Activated T-helper 2 cell treated with anti-CD3 and anti-CD28 coated beads, Interferon-gamma antibody, Interleukin-2, Interleukin-4, amounts not matched to agents 10 μg/mL and 5 μg/mL and 100 μg/mL, durations not matched to agents 14 hours and 24 hours and 36 hours (primary cell): ENCODE measurements at regions not wholly inside any gene's neighbourhood (a gene's known extent, or its start where the extent isn't known, plus 50 kb on each side); places are given as distances from the start of the nearest gene placed in this dataset.

Experiments
- DNase-seq: peaks from one replicate; pipeline ENCODE4 v3.0.0; 2021; ENCODE audit warnings: low spot score
- H3K27ac Mint-ChIP-seq: one replicate; pipeline ENCODE4 v1.8.0; 2021; ENCODE audit warnings: mixed read lengths
- H3K27me3 Mint-ChIP-seq: one replicate; pipeline ENCODE4 v1.8.0; 2021; ENCODE audit warnings: low read depth, mixed read lengths
- H3K36me3 Mint-ChIP-seq: one replicate; pipeline ENCODE4 v1.8.0; 2021; ENCODE audit warnings: low read depth, mixed read lengths
- H3K4me1 Mint-ChIP-seq: one replicate; pipeline ENCODE4 v1.8.0; 2021; ENCODE audit warnings: low read depth, mixed read lengths
- H3K4me3 Mint-ChIP-seq: one replicate; pipeline ENCODE4 v1.8.0; 2021; ENCODE audit warnings: low read depth, mild to moderate bottlenecking, moderate library complexity, mixed read lengths
- H3K9me3 Mint-ChIP-seq: one replicate; pipeline ENCODE4 v1.8.0; 2021; ENCODE audit warnings: mixed read lengths
- intact Hi-C: fragments of 100-400 bp; cut with micrococcal nuclease; formaldehyde crosslinking; loops from one replicate; pipeline ENCODE4 v1.15.1; 2023

DNA sequence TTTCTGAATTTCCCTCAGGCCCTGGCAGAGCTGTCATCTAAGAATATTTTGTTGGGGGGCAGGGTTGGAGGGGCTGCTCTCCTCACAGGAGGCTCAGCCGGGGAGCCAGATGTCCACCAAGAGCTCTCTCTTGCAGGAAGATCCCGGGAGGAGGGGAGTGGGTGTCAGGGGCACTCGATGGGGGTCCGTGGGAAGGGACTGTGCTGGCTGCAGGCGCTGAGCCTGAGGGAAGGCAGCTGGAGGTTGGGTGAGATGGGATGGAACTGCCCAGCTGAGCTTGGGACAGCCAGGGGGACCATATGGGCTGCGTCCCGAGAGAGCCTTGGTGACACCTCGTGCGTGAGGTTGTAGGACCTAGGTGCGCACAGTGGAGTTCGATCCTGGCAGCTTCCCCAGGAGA is 111.2 kb upstream of the GSE1 start:
- Mint-ChIP-seq H3K4me3 (no peak overlapping the region), H3K9me3 (no peaks in the 10 kb centered on the region), H3K4me1 (no peaks in the 10 kb centered on the region), H3K27ac (no peak overlapping the region), H3K36me3 (no peaks in the 10 kb centered on the region), H3K27me3 (no peaks in the 10 kb centered on the region)
- intact Hi-C loops: no loop called here
- DNase-seq: no peak

DNA sequence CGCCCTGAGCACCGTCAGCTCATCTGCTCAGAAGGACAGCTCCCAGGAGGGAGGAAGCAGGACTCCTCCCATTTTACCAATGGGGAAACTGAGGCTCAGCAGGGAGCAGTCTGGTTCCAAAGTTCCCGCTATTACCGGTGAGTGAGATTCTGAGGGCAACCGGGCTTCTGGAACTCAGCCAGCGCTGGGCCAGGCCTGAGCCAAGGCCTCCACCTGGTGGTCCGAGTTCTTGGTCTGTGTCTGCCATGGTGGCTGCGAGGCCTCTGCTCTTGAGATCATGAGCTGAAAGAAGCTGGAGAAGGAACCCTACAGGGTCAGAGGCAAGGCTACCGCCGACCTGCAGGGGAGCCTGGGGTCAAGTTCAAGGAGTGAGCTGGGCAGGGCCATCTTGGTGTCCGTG is 110.8 kb upstream of the GSE1 start:
- Mint-ChIP-seq H3K27ac (no peak overlapping the region), H3K4me3 (no peak overlapping the region), H3K36me3 (no peaks in the 10 kb centered on the region), H3K9me3 (no peaks in the 10 kb centered on the region), H3K4me1 (no peaks in the 10 kb centered on the region), H3K27me3 (no peaks in the 10 kb centered on the region)
- intact Hi-C loops: no loop called here
- no peak for DNase-seq

DNA sequence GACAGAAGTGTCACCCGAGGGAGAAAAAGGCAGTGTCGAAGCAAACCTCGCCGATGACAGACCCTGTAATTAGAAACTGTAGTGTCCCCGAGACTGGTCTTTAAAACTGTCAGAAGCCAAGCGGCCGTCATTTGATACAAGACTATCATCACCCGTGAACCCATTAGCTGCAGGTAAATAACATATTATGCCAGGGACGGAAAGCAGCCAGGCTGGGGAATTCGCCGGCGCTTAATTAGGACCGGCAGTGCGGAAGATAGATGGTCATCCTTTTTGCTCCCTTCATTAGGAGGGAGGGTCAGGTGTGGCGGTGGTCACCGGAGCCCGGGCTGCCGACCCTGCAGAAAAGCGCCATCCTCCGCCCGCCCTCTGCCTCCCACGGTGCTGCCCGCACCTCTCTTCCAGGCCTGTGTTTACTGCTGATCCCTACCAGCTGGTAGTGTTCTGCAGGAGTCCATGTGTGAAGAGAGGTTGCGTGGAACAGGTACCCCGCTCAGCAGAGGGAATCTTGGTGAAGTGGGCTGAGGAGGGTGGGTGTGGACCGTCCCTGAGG is 109.4 kb upstream of the GSE1 start:
- Mint-ChIP-seq H3K9me3 (no peaks in the 10 kb centered on the region), H3K36me3 (no peaks in the 10 kb centered on the region), H3K4me3 (no peak overlapping the region), H3K27ac (no peak overlapping the region), H3K4me1 (no peaks in the 10 kb centered on the region), H3K27me3 (no peaks in the 10 kb centered on the region)
- no peak for DNase-seq
- intact Hi-C loops: no loop called here

DNA sequence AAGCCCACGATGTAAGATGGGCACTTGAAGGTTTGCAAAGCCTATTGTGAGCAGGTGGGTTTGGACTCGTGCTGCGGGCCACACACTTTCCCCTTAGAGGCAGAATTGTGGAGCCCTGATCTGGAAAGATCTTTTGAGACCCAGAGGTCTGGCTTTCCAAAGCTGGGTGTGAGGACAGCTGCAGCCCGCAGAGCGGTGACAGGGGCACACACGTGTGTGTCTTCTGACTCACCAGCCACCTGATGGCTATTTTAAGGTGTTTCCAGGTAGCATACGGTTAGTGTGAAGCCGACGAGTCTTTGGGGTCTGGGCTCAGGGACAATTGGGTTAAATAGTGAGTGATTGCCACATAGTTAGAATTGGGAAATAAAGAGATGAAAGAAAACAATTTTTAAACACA is 108.9 kb upstream of the GSE1 start:
- no peak overlapping the region for H3K27ac Mint-ChIP-seq
- H3K4me1 Mint-ChIP-seq: no peaks in the 10 kb centered on the region
- intact Hi-C loops: no loop called here

DNA sequence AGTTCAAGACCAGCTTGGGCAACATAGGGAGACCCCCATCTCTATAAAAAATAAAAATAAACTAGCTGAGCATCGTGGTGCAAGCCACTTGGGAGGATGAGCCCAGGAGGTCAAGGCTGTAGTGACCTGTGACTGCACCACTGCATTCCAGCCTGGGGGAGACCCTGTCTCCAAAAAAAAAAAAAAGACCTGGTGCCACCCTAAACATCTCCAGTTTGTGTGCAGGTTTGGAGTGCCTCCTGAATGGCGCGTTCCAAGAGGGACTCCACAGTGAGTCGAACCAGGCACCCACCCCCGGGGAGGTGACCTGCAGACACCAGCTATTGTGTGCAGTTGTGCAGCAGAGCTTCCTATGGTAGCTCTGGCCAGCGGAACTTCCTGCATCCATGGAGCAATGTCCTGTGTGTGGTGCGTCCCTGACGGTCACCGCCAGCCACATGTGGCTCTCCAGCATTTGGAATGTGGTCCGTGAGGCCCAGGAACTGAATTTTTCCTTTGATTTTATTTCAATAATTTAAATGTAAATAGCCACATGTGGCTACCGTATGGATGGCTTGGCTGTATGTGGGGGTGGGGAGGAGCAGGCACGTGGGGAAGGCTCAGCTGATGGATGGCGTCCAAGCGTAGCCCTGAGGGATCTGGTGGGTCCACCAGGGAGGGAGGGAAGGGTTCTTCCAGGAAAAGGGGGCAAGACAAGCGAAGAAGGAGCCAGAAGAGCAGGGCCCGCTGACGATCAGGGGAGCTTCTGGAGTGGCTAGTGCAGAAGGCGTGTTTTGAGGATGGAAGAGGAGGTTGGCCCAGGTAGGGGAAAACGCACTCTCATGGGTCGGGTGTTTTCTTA is 107.1 kb upstream of the GSE1 start:
- Mint-ChIP-seq H3K36me3 (no peaks in the 10 kb centered on the region), H3K4me3 (no peak overlapping the region)
- intact Hi-C loops: no loop called here

More for the DNA sequence above, 108.9 kb upstream of the GSE1 start:
- Mint-ChIP-seq H3K9me3 (no peaks in the 10 kb centered on the region), H3K27me3 (no peaks in the 10 kb centered on the region), H3K4me3 (no peak overlapping the region), H3K36me3 (no peaks in the 10 kb centered on the region)
- no peak for DNase-seq

DNA sequence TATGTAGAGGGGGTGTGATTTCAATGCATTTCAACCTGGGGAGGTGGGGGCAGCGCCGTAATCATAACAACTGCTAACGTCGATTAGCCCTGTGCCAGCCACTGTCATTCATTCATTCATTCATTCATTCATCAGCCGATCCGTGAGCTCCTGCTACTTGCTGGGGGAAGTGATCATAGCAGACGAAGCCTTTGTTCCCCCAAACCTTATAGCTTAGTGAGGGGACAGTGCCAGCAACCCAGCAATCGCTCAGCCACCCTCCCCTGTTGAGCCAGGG is 106.5 kb upstream of the GSE1 start:
- Mint-ChIP-seq H3K9me3 (no peaks in the 10 kb centered on the region), H3K36me3 (no peaks in the 10 kb centered on the region), H3K4me3 (no peak overlapping the region), H3K4me1 (no peaks in the 10 kb centered on the region), H3K27me3 (no peaks in the 10 kb centered on the region), H3K27ac (no peak overlapping the region)
- intact Hi-C loops: no loop called here
- DNase-seq: no peak

More for the DNA sequence above, 107.1 kb upstream of the GSE1 start:
- DNase-seq: no peak
- Mint-ChIP-seq H3K4me1 (no peaks in the 10 kb centered on the region), H3K27ac (no peak overlapping the region), H3K27me3 (no peaks in the 10 kb centered on the region), H3K9me3 (no peaks in the 10 kb centered on the region)

DNA sequence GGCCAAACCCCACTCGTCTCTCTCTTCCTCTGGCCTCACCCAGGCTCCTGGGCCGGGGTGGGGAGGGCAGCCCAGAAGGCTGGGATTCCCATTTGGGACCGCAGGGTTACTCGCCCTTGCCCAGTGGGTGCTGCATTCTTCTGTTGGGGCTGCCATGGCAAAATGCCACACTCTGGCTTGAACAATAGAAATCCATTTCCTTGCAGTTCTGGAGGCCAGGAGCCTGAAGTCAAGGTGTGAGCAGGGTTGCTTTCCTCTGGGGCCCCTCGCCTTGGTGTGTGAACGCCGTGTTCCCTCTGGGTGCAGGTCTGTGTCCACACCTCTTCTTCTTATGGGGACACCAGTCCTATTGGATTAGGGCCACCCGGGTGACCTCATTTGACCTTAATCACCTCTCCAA is 105.8 kb upstream of the GSE1 start:
- H3K9me3 Mint-ChIP-seq: no peaks in the 10 kb centered on the region
- H3K27me3 Mint-ChIP-seq: no peaks in the 10 kb centered on the region
- H3K4me3 Mint-ChIP-seq: no peak overlapping the region
- no peaks in the 10 kb centered on the region for H3K4me1 Mint-ChIP-seq
- H3K27ac Mint-ChIP-seq: no peak overlapping the region
- H3K36me3 Mint-ChIP-seq: no peaks in the 10 kb centered on the region
- DNase-seq: no peak
- intact Hi-C loops: no loop called here

DNA sequence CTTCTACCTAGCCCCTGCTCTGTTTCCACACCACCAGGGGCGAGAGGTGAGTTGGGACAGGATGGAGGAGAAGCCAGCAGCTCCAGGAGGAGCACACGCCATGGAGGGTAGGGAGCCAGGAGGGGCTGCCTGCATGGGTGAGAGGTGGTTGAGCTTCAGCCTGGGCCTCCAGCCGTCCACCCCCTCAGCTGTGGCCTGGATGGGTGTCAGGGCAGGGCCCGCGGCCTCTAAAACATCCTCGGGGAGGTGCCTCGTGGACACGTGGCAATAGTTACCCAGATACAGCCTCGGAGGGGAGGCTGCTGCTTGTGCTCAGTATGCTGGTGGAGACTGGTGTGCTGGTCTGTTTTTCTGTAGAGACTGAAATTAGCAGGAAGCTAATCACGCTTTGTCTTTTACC is 104.7 kb upstream of the GSE1 start:
- Mint-ChIP-seq H3K9me3 (no peaks in the 10 kb centered on the region), H3K4me1 (no peaks in the 10 kb centered on the region), H3K27ac (no peak overlapping the region), H3K36me3 (no peaks in the 10 kb centered on the region), H3K27me3 (no peaks in the 10 kb centered on the region), H3K4me3 (no peak overlapping the region)
- intact Hi-C loops: no loop called here
- no peak for DNase-seq

DNA sequence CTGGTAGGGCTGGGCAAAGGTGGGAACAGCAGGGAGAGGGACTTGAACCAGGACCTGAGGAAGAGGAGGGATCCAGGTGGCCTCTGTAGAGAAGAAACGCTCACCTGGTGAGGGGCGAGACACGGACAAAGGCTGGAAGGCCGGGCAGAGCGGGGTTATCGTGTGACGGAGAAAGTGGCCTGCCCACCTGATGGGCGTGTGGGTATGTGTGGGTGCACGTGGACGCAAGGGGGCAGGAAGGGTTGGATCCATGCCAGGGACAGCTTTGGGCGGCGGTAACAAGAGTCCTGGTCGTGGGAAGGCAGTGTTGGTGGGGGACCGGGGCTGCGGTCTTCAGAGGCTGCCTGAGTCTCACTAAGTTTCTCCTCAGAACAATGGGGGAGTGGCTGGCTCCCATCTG is 104.1 kb upstream of the GSE1 start:
- H3K4me3 Mint-ChIP-seq: no peak overlapping the region
- intact Hi-C loops: no loop called here
- H3K27ac Mint-ChIP-seq: no peak overlapping the region

DNA sequence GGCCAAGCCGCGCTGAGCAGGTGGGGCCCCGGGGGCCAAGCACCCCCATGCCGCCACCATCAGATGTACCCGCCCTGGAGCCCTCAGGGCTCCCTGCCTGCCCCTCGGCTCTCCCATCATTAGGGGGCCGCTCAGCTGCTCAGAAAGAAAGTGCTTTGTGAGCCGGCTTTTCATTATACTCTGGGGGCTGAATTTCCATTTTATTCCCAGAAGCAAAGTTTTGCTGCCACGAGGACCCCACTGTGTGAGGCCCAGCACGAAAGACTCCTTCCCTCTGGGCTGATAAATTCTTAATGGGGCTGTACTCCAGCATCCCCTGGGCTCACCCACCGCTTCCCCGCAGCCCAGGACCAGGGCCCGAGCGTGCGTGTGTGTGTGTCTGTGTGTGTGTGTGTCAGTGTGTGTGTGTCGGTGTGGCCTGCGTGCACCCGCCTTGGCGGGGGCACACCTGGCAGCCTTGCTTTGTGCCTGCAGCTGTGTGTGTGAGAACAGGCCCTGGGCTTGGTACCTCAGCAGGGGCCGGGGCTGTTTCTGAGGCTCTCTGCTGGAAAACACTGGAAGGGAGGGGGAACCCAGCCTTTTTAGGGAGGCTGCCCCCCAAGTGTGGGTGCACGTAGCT is 103.0 kb upstream of the GSE1 start:
- no peak for DNase-seq
- Mint-ChIP-seq H3K4me3 (no peak overlapping the region), H3K9me3 (no peaks in the 10 kb centered on the region), H3K27me3 (no peaks in the 10 kb centered on the region), H3K4me1 (no peaks in the 10 kb centered on the region), H3K36me3 (no peaks in the 10 kb centered on the region), H3K27ac (no peak overlapping the region)
- intact Hi-C loops: no loop called here

More for the DNA sequence above, 104.1 kb upstream of the GSE1 start:
- no peak for DNase-seq
- no peaks in the 10 kb centered on the region for H3K4me1 Mint-ChIP-seq
- H3K9me3 Mint-ChIP-seq: no peaks in the 10 kb centered on the region
- H3K36me3 Mint-ChIP-seq: no peaks in the 10 kb centered on the region
- H3K27me3 Mint-ChIP-seq: no peaks in the 10 kb centered on the region

DNA sequence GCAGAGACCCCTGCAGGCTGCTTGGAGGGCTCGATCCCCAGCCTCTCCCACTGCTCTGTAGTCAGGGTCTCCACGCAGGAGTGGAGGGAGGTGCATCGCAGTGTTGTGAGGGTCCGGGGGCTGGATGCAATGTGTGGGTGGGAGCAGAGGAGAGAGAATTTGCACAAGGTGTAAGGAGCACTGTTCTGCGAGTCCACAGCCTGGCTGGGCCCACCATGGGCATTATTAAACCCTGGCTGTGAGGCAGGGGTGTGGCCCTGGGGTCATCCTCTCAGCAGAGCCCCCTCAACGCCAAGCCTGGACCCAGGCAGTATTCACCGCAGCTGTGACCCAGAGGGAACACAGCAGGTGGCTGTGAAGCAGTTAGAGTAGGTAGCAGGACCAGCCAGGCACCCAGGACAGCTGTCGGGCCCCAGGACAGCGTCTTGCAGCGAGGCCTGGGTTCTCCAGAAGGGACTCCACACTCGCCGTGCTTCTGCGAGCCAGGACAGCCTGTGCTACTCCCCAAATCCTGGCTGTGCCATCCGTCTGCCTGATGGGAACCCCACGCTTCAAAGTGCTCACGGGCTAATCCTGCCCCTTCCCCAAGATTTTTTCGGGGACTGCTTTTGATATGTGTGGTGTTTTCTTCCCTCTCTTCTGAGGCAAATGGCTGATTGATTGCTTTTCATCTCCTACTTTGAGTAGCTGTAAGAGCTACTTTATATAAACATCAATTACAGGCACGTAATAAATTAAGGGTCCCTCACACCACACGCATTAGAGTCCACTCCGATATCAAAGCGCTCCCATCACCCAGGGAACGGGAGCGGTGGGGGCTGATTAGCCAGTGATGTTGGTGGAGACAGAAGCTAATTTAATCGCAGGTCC is 100.9 kb upstream of the GSE1 start:
- H3K4me1 Mint-ChIP-seq: no peaks in the 10 kb centered on the region
- no peaks in the 10 kb centered on the region for H3K9me3 Mint-ChIP-seq
- no peak overlapping the region for H3K27ac Mint-ChIP-seq
- H3K4me3 Mint-ChIP-seq: no peak overlapping the region
- H3K27me3 Mint-ChIP-seq: no peaks in the 10 kb centered on the region
- intact Hi-C loops: no loop called here
- DNase-seq: no peak
- no peaks in the 10 kb centered on the region for H3K36me3 Mint-ChIP-seq

DNA sequence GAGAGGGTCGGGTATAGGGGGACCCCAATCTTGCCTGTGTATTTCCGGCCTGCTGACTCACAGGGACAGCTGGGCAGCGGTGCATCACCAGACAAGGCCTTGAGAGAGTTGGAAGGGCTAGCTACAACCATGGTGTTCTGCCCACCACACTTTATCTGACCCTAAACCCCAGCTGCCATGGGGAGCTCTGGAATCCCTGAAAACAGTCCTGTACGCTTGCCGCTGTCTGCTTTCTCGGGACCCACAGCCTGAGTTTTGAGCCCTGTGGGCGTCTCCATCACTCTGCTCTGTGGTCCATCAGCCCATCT is 100.4 kb upstream of the GSE1 start:
- Mint-ChIP-seq H3K27ac (no peak overlapping the region), H3K36me3 (no peaks in the 10 kb centered on the region), H3K27me3 (no peaks in the 10 kb centered on the region), H3K4me3 (no peak overlapping the region), H3K4me1 (no peaks in the 10 kb centered on the region), H3K9me3 (no peaks in the 10 kb centered on the region)
- intact Hi-C loops: no loop called here
- no peak for DNase-seq

DNA sequence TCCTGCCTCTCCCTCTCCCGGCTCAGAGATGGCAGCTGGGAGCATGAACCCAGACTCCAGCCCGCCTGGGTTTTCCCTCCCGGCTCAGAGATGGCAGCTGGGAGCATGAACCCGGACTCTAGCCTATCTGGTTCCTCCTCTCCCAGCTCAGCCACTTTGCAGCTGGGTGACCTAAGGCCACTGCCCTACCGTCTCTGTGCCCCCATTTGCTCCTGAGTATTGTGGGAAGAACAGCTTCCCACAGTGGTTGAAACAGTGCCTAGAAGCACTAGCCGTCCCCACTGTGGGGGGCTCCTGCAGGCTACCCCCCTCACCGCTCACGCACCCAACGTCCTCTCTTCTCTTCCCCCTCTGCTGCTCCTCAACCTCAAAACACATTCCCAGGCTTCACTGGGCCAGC is 99.9 kb upstream of the GSE1 start:
- H3K27me3 Mint-ChIP-seq: no peaks in the 10 kb centered on the region
- no peak for DNase-seq
- no peak overlapping the region for H3K27ac Mint-ChIP-seq
- intact Hi-C loops: no loop called here
- H3K9me3 Mint-ChIP-seq: no peaks in the 10 kb centered on the region
- no peak overlapping the region for H3K4me3 Mint-ChIP-seq
- no peaks in the 10 kb centered on the region for H3K36me3 Mint-ChIP-seq
- H3K4me1 Mint-ChIP-seq: no peaks in the 10 kb centered on the region
